ENCODE measurements at regions not wholly inside any gene's neighbourhood (a gene's known extent, or its start where the extent isn't known, plus 50 kb on each side); places are given as distances from the start of the nearest gene placed in this dataset.
"Not testable (repeated sequence)": the region's sequence is repeated elsewhere in the genome, so short reads cannot be mapped to it uniquely, and the experiment has no call there.

GRCh38 chr6:93183531-93183972, 235.8 kb downstream of the EPHA7 start:
- Mint-ChIP-seq H3K4me1 (no peaks in the 10 kb centered on the region), H3K4me3 (no peak overlapping the region), H3K27me3 (no peaks in the 10 kb centered on the region), H3K36me3 (ENCODE audit: low read depth) (no peaks in the 10 kb centered on the region), H3K9me3 (no peaks in the 10 kb centered on the region), H3K27ac (no peak overlapping the region)
- ATAC-seq (no peak), DNase-seq (no peak)

GRCh38 chr6:93182938-93183479, 236.3 kb downstream of the EPHA7 start:
- ATAC-seq (no peak), DNase-seq (no peak)
- H3K27ac Mint-ChIP-seq = no peak overlapping the region
- H3K27me3 Mint-ChIP-seq = no peaks in the 10 kb centered on the region
- H3K36me3 Mint-ChIP-seq (ENCODE audit: low read depth) = no peaks in the 10 kb centered on the region
- H3K9me3 Mint-ChIP-seq = no peaks in the 10 kb centered on the region
- peaks cover under 1% of the 10 kb centered on the region for H3K4me1 Mint-ChIP-seq
- H3K4me3 Mint-ChIP-seq = no peak overlapping the region

GRCh38 chr6:93177918-93178317, 241.4 kb downstream of the EPHA7 start:
- H3K27ac Mint-ChIP-seq = no peak overlapping the region
- H3K4me3 Mint-ChIP-seq = no peak overlapping the region
- H3K4me1 Mint-ChIP-seq = peaks cover 4% of the 10 kb centered on the region
- no peaks in the 10 kb centered on the region for H3K27me3 Mint-ChIP-seq
- no peaks in the 10 kb centered on the region for H3K36me3 Mint-ChIP-seq (ENCODE audit: low read depth)
- no peaks in the 10 kb centered on the region for H3K9me3 Mint-ChIP-seq
- ATAC-seq (no peak), DNase-seq (no peak)

- Mint-ChIP-seq H3K27me3 (no peaks in the 10 kb centered on the region), H3K4me1 (peaks cover 4% of the 10 kb centered on the region), H3K36me3 (ENCODE audit: low read depth) (no peaks in the 10 kb centered on the region), H3K27ac (no peak overlapping the region), H3K9me3 (no peaks in the 10 kb centered on the region), H3K4me3 (no peak overlapping the region)
- ATAC-seq = no peak
- DNase-seq = no peak
Measured at GRCh38 chr6:93177438-93177837, 241.9 kb downstream of the EPHA7 start.

- Mint-ChIP-seq H3K4me3 (no peak overlapping the region), H3K36me3 (ENCODE audit: low read depth) (no peaks in the 10 kb centered on the region), H3K27ac (no peak overlapping the region), H3K27me3 (no peaks in the 10 kb centered on the region), H3K9me3 (no peaks in the 10 kb centered on the region), H3K4me1 (peaks cover 4% of the 10 kb centered on the region)
- ATAC-seq (no peak), DNase-seq (no peak)
Measured at GRCh38 chr6:93176070-93176469, 243.3 kb downstream of the EPHA7 start.

- not testable (repeated sequence) for ATAC-seq; H3K4me1 Mint-ChIP-seq; H3K27me3 Mint-ChIP-seq; H3K4me3 Mint-ChIP-seq; DNase-seq; H3K27ac Mint-ChIP-seq; H3K9me3 Mint-ChIP-seq; H3K36me3 Mint-ChIP-seq (ENCODE audit: low read depth)
Measured at GRCh38 chr6:93173573-93173972, 245.8 kb downstream of the EPHA7 start.

- Mint-ChIP-seq H3K4me1 (no peaks in the 10 kb centered on the region), H3K27ac (no peak overlapping the region), H3K4me3 (no peak overlapping the region), H3K27me3 (no peaks in the 10 kb centered on the region), H3K9me3 (no peaks in the 10 kb centered on the region), H3K36me3 (ENCODE audit: low read depth) (no peaks in the 10 kb centered on the region)
- ATAC-seq = no peak
- no peak for DNase-seq
Measured at GRCh38 chr6:93165850-93166430, 253.4 kb downstream of the EPHA7 start.

- no peak overlapping the region for H3K27ac Mint-ChIP-seq
- H3K4me3 Mint-ChIP-seq = no peak overlapping the region
- DNase-seq (no peak), ATAC-seq (no peak)
- H3K36me3 Mint-ChIP-seq (ENCODE audit: low read depth) = no peaks in the 10 kb centered on the region
- no peaks in the 10 kb centered on the region for H3K4me1 Mint-ChIP-seq
- no peaks in the 10 kb centered on the region for H3K9me3 Mint-ChIP-seq
- no peaks in the 10 kb centered on the region for H3K27me3 Mint-ChIP-seq
Measured at GRCh38 chr6:93164781-93165180, 254.6 kb downstream of the EPHA7 start.

- H3K27ac Mint-ChIP-seq = no peak overlapping the region
- no peak overlapping the region for H3K4me3 Mint-ChIP-seq
- H3K9me3 Mint-ChIP-seq = peaks cover 7% of the 10 kb centered on the region
- DNase-seq = no peak
- no peaks in the 10 kb centered on the region for H3K4me1 Mint-ChIP-seq
- H3K27me3 Mint-ChIP-seq = no peaks in the 10 kb centered on the region
- no peak for ATAC-seq
- no peaks in the 10 kb centered on the region for H3K36me3 Mint-ChIP-seq (ENCODE audit: low read depth)
Measured at GRCh38 chr6:93163146-93163545, 256.2 kb downstream of the EPHA7 start.

- H3K27ac Mint-ChIP-seq = no peak overlapping the region
- peaks cover 14% of the 10 kb centered on the region for H3K9me3 Mint-ChIP-seq
- H3K27me3 Mint-ChIP-seq = no peaks in the 10 kb centered on the region
- H3K4me1 Mint-ChIP-seq = no peaks in the 10 kb centered on the region
- no peaks in the 10 kb centered on the region for H3K36me3 Mint-ChIP-seq (ENCODE audit: low read depth)
- ATAC-seq (no peak), DNase-seq (no peak)
- H3K4me3 Mint-ChIP-seq = no peak overlapping the region
Measured at GRCh38 chr6:93139408-93140081, 279.8 kb downstream of the EPHA7 start.

GRCh38 chr6:93136111-93136510, 283.2 kb downstream of the EPHA7 start:
- ATAC-seq (no peak), DNase-seq (no peak)
- H3K4me3 Mint-ChIP-seq = no peak overlapping the region
- no peaks in the 10 kb centered on the region for H3K27me3 Mint-ChIP-seq
- peaks cover 5% of the 10 kb centered on the region for H3K9me3 Mint-ChIP-seq
- no peak overlapping the region for H3K27ac Mint-ChIP-seq
- H3K36me3 Mint-ChIP-seq (ENCODE audit: low read depth) = no peaks in the 10 kb centered on the region
- no peaks in the 10 kb centered on the region for H3K4me1 Mint-ChIP-seq

GRCh38 chr6:93124006-93124632, 295.2 kb downstream of the EPHA7 start:
- H3K9me3 Mint-ChIP-seq = peaks cover 13% of the 10 kb centered on the region
- H3K36me3 Mint-ChIP-seq (ENCODE audit: low read depth) = no peaks in the 10 kb centered on the region
- no peak for ATAC-seq

GRCh38 chr6:93123585-93123984, 295.8 kb downstream of the EPHA7 start:
- H3K27ac Mint-ChIP-seq = no peak overlapping the region
- no peak for ATAC-seq
- no peaks in the 10 kb centered on the region for H3K36me3 Mint-ChIP-seq (ENCODE audit: low read depth)
- H3K4me1 Mint-ChIP-seq = no peaks in the 10 kb centered on the region
- peaks cover 10% of the 10 kb centered on the region for H3K9me3 Mint-ChIP-seq
- no peak overlapping the region for H3K4me3 Mint-ChIP-seq
- DNase-seq = no peak
- H3K27me3 Mint-ChIP-seq = no peaks in the 10 kb centered on the region

More at GRCh38 chr6:93124006-93124632, 295.2 kb downstream of the EPHA7 start:
- no peak for DNase-seq
- no peaks in the 10 kb centered on the region for H3K27me3 Mint-ChIP-seq
- no peaks in the 10 kb centered on the region for H3K4me1 Mint-ChIP-seq
- no peak overlapping the region for H3K4me3 Mint-ChIP-seq
- H3K27ac Mint-ChIP-seq = no peak overlapping the region

GRCh38 chr6:93120154-93120742, 299.1 kb downstream of the EPHA7 start:
- H3K36me3 Mint-ChIP-seq (ENCODE audit: low read depth) = no peaks in the 10 kb centered on the region
- no peak for DNase-seq
- H3K4me3 Mint-ChIP-seq = no peak overlapping the region
- no peak overlapping the region for H3K27ac Mint-ChIP-seq
- ATAC-seq = no peak
- no peaks in the 10 kb centered on the region for H3K27me3 Mint-ChIP-seq
- peaks cover 6% of the 10 kb centered on the region for H3K9me3 Mint-ChIP-seq
- no peaks in the 10 kb centered on the region for H3K4me1 Mint-ChIP-seq

- Mint-ChIP-seq H3K27ac (no peak overlapping the region), H3K4me3 (no peak overlapping the region), H3K9me3 (peaks cover 5% of the 10 kb centered on the region), H3K4me1 (no peaks in the 10 kb centered on the region), H3K36me3 (ENCODE audit: low read depth) (no peaks in the 10 kb centered on the region), H3K27me3 (no peaks in the 10 kb centered on the region)
- DNase-seq (no peak), ATAC-seq (no peak)
Measured at GRCh38 chr6:93105907-93106306, 313.5 kb downstream of the EPHA7 start.
